Right lung (tissue), 2 donors: ENCODE measurements at regions not wholly inside any gene's neighbourhood (a gene's known extent, or its start where the extent isn't known, plus 50 kb on each side); places are given as distances from the start of the nearest gene placed in this dataset.

Experiments
- DNase-seq, 2 donors: peaks; one replicate each; pipeline ENCODE4 v3.0.0-alpha.2; 2013

DNA sequence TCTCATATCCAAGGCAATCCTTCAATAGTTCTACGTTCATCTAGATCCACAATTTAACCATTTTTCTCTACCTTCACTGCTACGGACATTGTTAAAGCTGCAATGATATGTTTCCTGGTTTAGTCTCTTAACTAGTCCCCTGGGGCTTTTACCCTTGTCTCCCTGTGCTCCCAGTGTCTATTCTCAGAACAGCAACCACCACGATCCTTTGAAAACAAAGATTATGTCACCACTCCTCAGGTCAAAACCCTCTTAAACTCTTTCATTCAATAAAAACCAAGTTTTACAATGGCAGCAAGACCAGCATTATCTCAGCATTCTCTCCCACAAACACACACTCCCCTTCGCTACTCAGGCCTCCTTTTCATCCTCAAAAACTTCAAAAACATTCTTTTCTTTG is 298.2 kb upstream of the CHST9 start:
- no peak for DNase-seq

- DNase-seq: no peak
These were observed 293.4 kb upstream of the CHST9 start for GRCh38 chr18:27478459-27478858.

GRCh38 chr18:27473318-27473717 is 288.2 kb upstream of the CHST9 start:
- DNase-seq: no peak

GRCh38 chr18:27467073-27467472 is 282.0 kb upstream of the CHST9 start:
- no peak for DNase-seq

DNA sequence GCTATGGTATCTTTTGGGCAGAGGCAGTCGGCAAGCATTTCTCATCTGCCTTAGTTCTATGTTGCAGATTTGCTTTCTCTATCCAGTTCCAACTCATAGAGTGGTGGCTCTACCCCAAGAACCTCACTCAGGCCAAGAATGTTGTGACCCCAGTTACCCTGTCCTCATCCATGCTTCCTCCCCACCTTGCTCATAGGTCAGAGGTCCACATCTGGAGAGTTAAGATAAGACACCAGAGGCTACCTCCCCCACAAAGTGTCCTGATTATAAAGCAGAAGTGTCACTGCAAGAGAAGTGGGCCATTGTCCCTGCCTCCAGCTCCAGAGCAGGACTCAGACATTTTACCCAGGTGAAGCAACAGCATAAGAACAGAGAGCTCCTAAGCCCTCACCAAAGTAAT is 276.8 kb upstream of the CHST9 start:
- DNase-seq: no peak

DNA sequence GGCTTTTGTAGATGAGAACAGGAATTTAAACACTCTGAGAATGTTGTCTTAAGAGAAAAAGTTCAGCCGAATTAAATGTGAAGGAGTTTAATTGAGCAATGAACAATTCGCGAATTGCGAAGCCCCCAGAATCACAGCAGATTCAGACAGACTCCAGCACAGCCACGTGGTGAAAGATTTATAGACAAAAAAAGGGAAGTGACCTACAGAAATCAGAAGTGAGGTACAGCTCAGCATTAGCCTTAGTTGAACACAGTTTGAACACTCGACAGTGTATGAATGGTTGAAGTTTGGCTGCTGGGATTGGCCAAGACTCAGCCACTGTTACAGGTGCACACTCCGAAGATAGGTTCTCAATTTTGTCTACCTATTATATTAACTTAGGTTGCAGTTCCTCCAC is 264.0 kb upstream of the CHST9 start:
- DNase-seq: no peak

- no peak for DNase-seq
These were observed 262.8 kb upstream of the CHST9 start for GRCh38 chr18:27447930-27448329.

GRCh38 chr18:27447451-27447881 is 262.4 kb upstream of the CHST9 start:
- no peak for DNase-seq

- no peak for DNase-seq
These were observed 245.5 kb upstream of the CHST9 start for GRCh38 chr18:27430595-27430994.

GRCh38 chr18:27428716-27429475 is 243.8 kb upstream of the CHST9 start:
- DNase-seq: no peak

GRCh38 chr18:27428120-27428519 is 243.0 kb upstream of the CHST9 start:
- DNase-seq: no peak

- DNase-seq: no peak
These were observed 238.5 kb upstream of the CHST9 start for GRCh38 chr18:27423581-27423980.

GRCh38 chr18:27419646-27420045 is 234.5 kb upstream of the CHST9 start:
- no peak for DNase-seq

DNA sequence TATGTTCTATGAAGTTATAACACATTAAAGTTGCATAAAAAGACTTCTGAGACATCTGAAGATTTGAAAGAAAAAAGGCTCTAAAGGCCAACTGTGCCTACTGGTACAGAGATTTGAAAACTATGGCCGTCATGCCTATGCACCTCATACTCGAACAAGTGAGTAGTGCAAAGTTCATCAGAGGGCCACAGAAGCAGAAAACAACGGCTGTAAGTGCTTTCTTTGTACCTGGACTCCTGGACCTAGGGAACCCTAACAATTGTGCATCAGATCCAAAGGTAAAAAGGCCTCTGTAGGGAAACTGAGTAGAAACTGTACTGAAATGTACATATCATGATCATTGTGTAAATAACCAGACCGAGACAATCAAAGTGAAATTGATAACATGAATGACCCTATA is 230.4 kb upstream of the CHST9 start:
- no peak for DNase-seq

GRCh38 chr18:27414682-27415081 is 229.6 kb upstream of the CHST9 start:
- DNase-seq: no peak

GRCh38 chr18:27413495-27414401 is 228.6 kb upstream of the CHST9 start:
- DNase-seq: no peak

DNA sequence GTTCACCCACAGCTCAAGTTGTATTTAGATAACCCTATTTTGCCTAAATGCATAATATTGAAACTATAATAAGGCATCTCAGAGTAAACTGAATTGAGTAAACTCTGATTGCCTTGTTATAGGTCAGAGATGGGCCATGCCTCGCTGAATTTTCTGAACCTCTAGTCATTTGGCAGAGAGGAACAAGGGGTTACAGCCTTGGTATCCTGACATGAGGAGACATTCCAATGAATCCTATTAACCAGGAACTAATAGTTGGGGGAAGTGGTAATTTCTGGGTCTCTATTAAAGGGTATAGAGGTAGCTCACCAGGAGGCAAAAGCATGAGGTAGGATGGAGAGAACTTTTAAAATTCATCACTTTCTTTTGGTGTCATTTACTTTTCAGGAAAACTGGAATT is 227.4 kb upstream of the CHST9 start:
- no peak for DNase-seq

DNA sequence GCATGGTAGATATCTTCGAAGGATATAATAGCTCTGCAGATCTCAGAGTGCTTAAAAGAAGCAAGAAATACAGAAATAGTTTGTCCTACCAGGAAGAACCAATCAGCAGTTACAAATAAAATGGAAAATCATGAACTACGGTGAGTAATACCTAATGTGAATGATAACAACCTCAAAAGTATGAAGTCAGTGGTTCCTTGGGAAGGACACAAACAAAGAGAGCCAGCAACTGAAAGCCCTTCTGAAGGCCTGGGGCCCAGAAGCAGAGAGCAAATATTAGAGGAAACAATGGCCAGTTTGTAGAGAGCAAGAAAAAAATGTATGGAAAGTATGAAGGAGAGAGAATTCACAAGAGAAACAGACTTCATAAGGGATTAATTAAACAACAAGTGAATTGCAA is 226.8 kb upstream of the CHST9 start:
- DNase-seq: no peak

DNA sequence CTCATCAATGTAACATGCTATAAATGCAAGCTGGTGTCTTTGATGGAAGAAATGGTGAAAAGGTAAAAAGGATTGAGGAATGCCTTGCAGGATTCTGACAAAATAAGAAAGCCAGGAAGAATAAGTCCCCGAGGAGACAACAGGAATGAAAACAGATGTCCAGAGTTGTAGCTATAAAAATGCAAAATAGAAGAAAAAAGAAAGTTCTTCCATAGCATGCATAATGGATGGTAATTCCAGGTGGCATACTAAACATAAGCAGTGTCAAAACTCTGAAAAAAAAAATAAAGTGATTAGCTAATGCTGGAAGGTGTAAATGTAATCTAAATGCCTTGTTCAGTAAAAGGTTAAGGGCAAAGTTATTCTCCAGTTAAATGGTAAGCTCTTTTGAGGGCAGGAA is 225.9 kb upstream of the CHST9 start:
- DNase-seq: no peak

DNA sequence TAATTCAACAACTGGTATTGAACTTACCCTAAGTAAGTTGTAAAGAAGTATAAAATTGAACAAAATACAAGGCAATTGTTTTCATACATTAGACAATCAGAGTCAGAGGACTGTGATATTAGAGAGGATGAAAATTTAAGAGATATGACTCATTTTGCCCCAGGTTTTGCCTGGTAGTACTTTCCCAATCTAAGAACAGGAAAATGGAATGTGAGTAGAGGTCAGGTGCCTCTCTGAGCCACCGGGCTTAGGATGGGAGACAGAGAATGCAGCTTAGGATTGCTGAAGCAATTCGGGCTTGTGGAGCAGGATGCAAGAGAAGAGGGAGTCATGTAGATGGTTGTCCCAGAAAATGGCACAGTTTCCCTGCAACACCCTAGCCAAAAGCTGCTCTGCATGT is 219.7 kb upstream of the CHST9 start:
- DNase-seq: no peak

GRCh38 chr18:27400001-27400400 is 214.9 kb upstream of the CHST9 start:
- DNase-seq: no peak

DNA sequence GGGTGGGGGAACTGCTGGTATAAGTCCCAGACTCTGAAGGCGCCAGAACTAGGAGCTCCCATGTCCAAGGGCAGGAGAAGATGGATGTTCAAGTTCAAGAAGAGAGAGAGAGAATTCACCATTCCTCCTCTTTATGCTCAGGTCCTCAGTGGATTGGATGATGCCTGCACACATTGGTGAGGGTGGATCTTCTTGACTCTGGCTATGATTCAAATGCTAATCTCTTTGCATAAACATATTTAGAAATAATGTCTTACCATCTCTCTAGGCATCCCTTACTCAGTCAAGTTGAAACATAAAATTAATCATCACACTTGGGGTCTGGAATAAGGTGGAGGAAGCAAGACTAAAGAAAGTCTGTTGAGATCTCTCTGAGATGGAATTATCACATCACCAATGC is 210.6 kb upstream of the CHST9 start:
- DNase-seq: no peak

DNA sequence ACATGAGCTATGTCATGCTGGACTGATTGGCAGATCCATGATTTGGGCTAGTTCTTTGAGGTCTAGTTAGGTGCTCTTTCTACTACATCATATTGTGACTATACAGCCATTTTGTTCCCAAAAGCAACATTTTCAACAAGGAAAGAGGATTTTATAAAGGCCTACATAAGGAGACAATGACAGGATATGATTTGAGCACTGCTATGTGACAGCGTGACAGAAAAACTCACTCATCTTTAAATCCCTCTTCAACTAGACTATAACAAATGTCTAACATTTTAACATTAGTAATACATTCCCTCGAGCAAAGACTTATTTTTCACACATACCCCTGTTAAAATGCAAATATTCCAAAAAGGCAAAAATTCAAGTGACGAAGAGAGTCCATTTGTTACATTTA is 209.6 kb upstream of the CHST9 start:
- DNase-seq: no peak
